HL-60 (cell line): ENCODE measurements at regions not wholly inside any gene's neighbourhood (a gene's known extent, or its start where the extent isn't known, plus 50 kb on each side); places are given as distances from the start of the nearest gene placed in this dataset.
"Not testable (repeated sequence)": the region's sequence is repeated elsewhere in the genome, so short reads cannot be mapped to it uniquely, and the experiment has no call there.

Source experiments
- DNase-seq, 2 experiments: peaks; one replicate each; pipeline ENCODE4 v3.0.0-alpha.2; 2010 to 2020; ENCODE audit warnings: low read depth in 1 of 2, low spot score in 1 of 2
- H3K27ac ChIP-seq: fragments of 250-450 bp; sonication (Bioruptor Pico); replicated peaks from 2 replicates; pipeline ENCODE4 v1.5.1; 2020; ENCODE audit warnings: mild to moderate bottlenecking, moderate library complexity
- H3K27me3 ChIP-seq: fragments of 250-450 bp; sonication (Bioruptor Pico); 2 replicates; pipeline ENCODE4 v1.5.1; 2021; ENCODE audit warnings: mild to moderate bottlenecking, moderate library complexity; ENCODE audit not compliant: insufficient read depth, poor library complexity, severe bottlenecking
- H3K4me3 ChIP-seq: replicated peaks from 2 replicates; pipeline ENCODE4 v1.5.1; 2011; ENCODE audit warnings: mild to moderate bottlenecking, control low read depth, low read length; ENCODE audit not compliant: insufficient read depth
- GABPA ChIP-seq: IDR thresholded peaks from 2 replicates; pipeline ENCODE4 v1.6.1; 2012; ENCODE audit warnings: low read depth
- POLR2AphosphoS5 ChIP-seq: IDR thresholded peaks from 2 replicates; pipeline ENCODE4 v1.6.1; 2012; ENCODE audit warnings: low read depth
- SPI1 ChIP-seq: IDR thresholded peaks from 2 replicates; pipeline ENCODE4 v1.6.1; 2012; ENCODE audit warnings: low read depth, mild to moderate bottlenecking, borderline replicate concordance
- TF ChIP-seq, protein P1 (sequence below): IDR thresholded peaks from one replicate; pipeline ENCODE4 v1.5.1; 2011; ENCODE audit warnings: low read length, control low read depth, inconsistent platforms; ENCODE audit not compliant: insufficient read depth
- TF ChIP-seq, protein P2 (sequence below): IDR thresholded peaks from 2 replicates; pipeline ENCODE4 v1.6.1; 2012; ENCODE audit warnings: low read depth; ENCODE audit not compliant: insufficient replicate concordance

DNA sequence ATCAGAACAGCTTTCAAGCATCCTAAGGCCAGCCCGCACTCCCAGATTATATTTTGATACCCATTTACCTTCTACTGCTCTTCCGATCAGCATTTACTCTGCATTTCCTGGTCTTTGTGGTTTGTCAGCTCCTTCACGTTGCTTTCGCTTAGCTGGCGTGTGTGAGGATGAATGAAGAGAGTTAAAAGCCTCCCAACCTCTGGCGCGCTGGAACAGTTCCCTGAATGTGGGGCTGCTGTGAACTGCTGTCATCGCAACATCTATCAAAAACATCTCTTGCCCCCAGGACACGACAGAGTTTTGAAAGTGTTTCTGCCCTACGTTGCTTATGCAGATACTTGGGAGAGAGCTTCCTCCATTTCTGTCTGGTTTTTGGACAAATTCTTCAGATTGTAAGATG is 129.2 kb downstream of the KCNA5 start:
- H3K4me3 ChIP-seq = no peak overlapping the region
- H3K27ac ChIP-seq = no peak overlapping the region
- TF ChIP-seq GABPA (no peak), SPI1 (no peak), POLR2AphosphoS5 (no peak)
- TF ChIP-seq, protein P1, sequence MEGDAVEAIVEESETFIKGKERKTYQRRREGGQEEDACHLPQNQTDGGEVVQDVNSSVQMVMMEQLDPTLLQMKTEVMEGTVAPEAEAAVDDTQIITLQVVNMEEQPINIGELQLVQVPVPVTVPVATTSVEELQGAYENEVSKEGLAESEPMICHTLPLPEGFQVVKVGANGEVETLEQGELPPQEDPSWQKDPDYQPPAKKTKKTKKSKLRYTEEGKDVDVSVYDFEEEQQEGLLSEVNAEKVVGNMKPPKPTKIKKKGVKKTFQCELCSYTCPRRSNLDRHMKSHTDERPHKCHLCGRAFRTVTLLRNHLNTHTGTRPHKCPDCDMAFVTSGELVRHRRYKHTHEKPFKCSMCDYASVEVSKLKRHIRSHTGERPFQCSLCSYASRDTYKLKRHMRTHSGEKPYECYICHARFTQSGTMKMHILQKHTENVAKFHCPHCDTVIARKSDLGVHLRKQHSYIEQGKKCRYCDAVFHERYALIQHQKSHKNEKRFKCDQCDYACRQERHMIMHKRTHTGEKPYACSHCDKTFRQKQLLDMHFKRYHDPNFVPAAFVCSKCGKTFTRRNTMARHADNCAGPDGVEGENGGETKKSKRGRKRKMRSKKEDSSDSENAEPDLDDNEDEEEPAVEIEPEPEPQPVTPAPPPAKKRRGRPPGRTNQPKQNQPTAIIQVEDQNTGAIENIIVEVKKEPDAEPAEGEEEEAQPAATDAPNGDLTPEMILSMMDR = no peak
- TF ChIP-seq, protein P2, sequence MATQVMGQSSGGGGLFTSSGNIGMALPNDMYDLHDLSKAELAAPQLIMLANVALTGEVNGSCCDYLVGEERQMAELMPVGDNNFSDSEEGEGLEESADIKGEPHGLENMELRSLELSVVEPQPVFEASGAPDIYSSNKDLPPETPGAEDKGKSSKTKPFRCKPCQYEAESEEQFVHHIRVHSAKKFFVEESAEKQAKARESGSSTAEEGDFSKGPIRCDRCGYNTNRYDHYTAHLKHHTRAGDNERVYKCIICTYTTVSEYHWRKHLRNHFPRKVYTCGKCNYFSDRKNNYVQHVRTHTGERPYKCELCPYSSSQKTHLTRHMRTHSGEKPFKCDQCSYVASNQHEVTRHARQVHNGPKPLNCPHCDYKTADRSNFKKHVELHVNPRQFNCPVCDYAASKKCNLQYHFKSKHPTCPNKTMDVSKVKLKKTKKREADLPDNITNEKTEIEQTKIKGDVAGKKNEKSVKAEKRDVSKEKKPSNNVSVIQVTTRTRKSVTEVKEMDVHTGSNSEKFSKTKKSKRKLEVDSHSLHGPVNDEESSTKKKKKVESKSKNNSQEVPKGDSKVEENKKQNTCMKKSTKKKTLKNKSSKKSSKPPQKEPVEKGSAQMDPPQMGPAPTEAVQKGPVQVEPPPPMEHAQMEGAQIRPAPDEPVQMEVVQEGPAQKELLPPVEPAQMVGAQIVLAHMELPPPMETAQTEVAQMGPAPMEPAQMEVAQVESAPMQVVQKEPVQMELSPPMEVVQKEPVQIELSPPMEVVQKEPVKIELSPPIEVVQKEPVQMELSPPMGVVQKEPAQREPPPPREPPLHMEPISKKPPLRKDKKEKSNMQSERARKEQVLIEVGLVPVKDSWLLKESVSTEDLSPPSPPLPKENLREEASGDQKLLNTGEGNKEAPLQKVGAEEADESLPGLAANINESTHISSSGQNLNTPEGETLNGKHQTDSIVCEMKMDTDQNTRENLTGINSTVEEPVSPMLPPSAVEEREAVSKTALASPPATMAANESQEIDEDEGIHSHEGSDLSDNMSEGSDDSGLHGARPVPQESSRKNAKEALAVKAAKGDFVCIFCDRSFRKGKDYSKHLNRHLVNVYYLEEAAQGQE = no peak
- no peak for DNase-seq
- no peaks in the 10 kb centered on the region for H3K27me3 ChIP-seq

DNA sequence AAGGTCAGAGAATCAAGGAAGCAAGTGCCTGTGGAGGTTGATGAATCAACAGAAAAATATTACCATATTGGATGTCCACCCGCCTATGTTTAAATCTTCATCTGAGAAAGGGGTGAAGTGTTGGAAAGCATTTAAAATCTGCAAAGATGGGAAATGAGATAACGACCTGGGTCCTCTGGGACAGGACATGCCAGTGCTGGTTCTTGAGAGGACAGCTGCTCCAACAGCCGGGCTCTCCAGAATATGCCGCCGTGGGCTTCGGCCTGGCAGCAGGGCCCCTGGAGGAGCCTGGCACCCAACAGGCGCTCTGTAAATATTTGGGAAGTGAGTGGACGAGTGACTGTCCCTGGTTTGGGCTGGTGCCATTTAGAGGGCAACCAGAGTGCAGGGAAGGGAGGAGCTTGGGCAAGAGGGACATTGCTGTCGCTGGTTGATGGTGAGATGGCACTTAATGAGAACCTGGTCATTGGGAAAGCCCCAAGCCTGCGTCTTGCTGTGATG is 129.9 kb downstream of the KCNA5 start:
- Histone ChIP-seq H3K4me3 (no peak overlapping the region), H3K27me3 (no peaks in the 10 kb centered on the region), H3K27ac (no peak overlapping the region)
- DNase-seq = no peak
- TF ChIP-seq, protein P2 = no peak
- no peak for TF ChIP-seq GABPA
- TF ChIP-seq POLR2AphosphoS5 = no peak
- TF ChIP-seq, protein P1 = no peak
- no peak for TF ChIP-seq SPI1

DNA sequence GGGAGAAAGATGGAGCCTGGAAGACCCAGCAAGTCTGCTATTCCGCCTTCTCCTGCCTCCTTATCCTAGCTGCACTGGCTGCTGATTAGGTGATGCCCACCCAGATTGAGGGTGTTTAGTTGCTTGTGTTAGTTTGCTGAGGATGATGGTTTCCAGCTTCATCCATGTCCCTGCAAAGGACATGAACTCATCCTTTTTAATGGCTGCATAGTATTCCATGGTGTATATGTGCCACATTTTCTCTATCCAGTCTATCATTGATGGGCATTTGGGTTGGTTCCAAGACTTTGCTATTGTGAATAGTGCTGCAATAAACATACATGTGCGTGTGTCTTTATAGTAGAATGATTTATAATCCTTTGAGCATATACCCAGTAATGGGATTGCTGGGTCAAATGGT is 131.7 kb downstream of the KCNA5 start:
- not testable (repeated sequence) for H3K27ac ChIP-seq, H3K4me3 ChIP-seq, DNase-seq, H3K27me3 ChIP-seq

DNA sequence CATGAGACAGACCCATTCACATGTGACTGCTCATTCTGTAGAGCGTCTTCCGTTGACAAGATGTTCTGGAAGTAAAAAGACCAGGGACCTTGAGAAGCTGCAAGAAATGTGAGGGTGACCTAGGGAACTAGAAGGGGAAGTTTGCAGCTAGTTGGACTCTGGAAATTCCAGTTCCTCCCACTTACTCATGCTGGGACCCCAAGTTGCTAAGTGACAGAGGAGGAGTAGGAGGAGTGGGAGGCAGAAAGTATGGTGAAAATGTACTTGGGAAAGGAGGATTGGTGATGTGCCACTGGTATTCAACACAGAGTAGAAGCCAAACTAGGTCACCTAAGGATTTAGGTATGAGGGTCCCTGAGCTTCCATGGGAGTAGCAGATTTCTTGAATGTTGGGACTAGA is 132.4 kb downstream of the KCNA5 start:
- Histone ChIP-seq H3K4me3 (no peak overlapping the region), H3K27me3 (no peaks in the 10 kb centered on the region), H3K27ac (no peak overlapping the region)
- no peak for DNase-seq
- TF ChIP-seq GABPA (no peak), SPI1 (no peak), POLR2AphosphoS5 (no peak)
- TF ChIP-seq, protein P1 = no peak
